ENCODE measurements at regions not wholly inside any gene's neighbourhood (a gene's known extent, or its start where the extent isn't known, plus 50 kb on each side); places are given as distances from the start of the nearest gene placed in this dataset.

- TF ChIP-seq, protein P1, sequence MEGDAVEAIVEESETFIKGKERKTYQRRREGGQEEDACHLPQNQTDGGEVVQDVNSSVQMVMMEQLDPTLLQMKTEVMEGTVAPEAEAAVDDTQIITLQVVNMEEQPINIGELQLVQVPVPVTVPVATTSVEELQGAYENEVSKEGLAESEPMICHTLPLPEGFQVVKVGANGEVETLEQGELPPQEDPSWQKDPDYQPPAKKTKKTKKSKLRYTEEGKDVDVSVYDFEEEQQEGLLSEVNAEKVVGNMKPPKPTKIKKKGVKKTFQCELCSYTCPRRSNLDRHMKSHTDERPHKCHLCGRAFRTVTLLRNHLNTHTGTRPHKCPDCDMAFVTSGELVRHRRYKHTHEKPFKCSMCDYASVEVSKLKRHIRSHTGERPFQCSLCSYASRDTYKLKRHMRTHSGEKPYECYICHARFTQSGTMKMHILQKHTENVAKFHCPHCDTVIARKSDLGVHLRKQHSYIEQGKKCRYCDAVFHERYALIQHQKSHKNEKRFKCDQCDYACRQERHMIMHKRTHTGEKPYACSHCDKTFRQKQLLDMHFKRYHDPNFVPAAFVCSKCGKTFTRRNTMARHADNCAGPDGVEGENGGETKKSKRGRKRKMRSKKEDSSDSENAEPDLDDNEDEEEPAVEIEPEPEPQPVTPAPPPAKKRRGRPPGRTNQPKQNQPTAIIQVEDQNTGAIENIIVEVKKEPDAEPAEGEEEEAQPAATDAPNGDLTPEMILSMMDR (optimal IDR thresholded peaks at IDR 0.05 in 1 of 3, IDR thresholded peaks at IDR 0.05 in 1 of 3, conservative IDR thresholded peaks at IDR 0.05 in 1 of 3; ENCODE audit: extremely low read depth in 1 of 3, insufficient read depth in 2 of 3, low read length in 3 of 3): no peak
- TF ChIP-seq EZH2 (IDR thresholded peaks at IDR 0.05; ENCODE audit: low read length): no peak
Observed at GRCh38 chr10:57038531-57038930, 677.5 kb upstream of the ZWINT start.

All from keratinocyte (primary cell).